ENCODE measurements at regions not wholly inside any gene's neighbourhood (a gene's known extent, or its start where the extent isn't known, plus 50 kb on each side); places are given as distances from the start of the nearest gene placed in this dataset.

GRCh38 chr10:78879621-78880020 lies 189.1 kb upstream of the ZMIZ1 start:
- DNase-seq (ENCODE audit: low spot score): no peak

GRCh38 chr10:78886129-78886528 lies 182.6 kb upstream of the ZMIZ1 start:
- no peak for DNase-seq (ENCODE audit: low spot score)

GRCh38 chr10:78889536-78890063 lies 179.2 kb upstream of the ZMIZ1 start:
- no peak for DNase-seq (ENCODE audit: low spot score)

GRCh38 chr10:78890506-78890905 lies 178.3 kb upstream of the ZMIZ1 start:
- no peak for DNase-seq (ENCODE audit: low spot score)

GRCh38 chr10:78891741-78892140 lies 177.0 kb upstream of the ZMIZ1 start:
- DNase-seq (ENCODE audit: low spot score): no peak

GRCh38 chr10:78892338-78893176 lies 176.2 kb upstream of the ZMIZ1 start:
- DNase-seq (ENCODE audit: low spot score): no peak

GRCh38 chr10:78893217-78893616 lies 175.5 kb upstream of the ZMIZ1 start:
- no peak for DNase-seq (ENCODE audit: low spot score)

GRCh38 chr10:78894089-78894840 lies 174.5 kb upstream of the ZMIZ1 start:
- no peak for DNase-seq (ENCODE audit: low spot score)

- no peak for DNase-seq (ENCODE audit: low spot score)
Measured at GRCh38 chr10:78894841-78895195, 173.9 kb upstream of the ZMIZ1 start.

GRCh38 chr10:78895469-78895868 lies 173.3 kb upstream of the ZMIZ1 start:
- no peak for DNase-seq (ENCODE audit: low spot score)

- no peak for DNase-seq (ENCODE audit: low spot score)
Measured at GRCh38 chr10:78896159-78896928, 172.4 kb upstream of the ZMIZ1 start.

GRCh38 chr10:78898341-78899097 lies 170.2 kb upstream of the ZMIZ1 start:
- no peak for DNase-seq (ENCODE audit: low spot score)

GRCh38 chr10:78899098-78899754 lies 169.5 kb upstream of the ZMIZ1 start:
- no peak for DNase-seq (ENCODE audit: low spot score)

- no peak for DNase-seq (ENCODE audit: low spot score)
Measured at GRCh38 chr10:78899996-78900714, 168.6 kb upstream of the ZMIZ1 start.

GRCh38 chr10:78900715-78901430 lies 167.9 kb upstream of the ZMIZ1 start:
- DNase-seq (ENCODE audit: low spot score): no peak

- DNase-seq (ENCODE audit: low spot score): no peak
Measured at GRCh38 chr10:78901694-78902093, 167.1 kb upstream of the ZMIZ1 start.

GRCh38 chr10:78902815-78903214 lies 166.0 kb upstream of the ZMIZ1 start:
- no peak for DNase-seq (ENCODE audit: low spot score)

- DNase-seq (ENCODE audit: low spot score): no peak
Measured at GRCh38 chr10:78903341-78903940, 165.3 kb upstream of the ZMIZ1 start.

- no peak for DNase-seq (ENCODE audit: low spot score)
Measured at GRCh38 chr10:78904196-78904595, 164.6 kb upstream of the ZMIZ1 start.

All from COLO829 (cell line).